ENCODE measurements at regions not wholly inside any gene's neighbourhood (a gene's known extent, or its start where the extent isn't known, plus 50 kb on each side); places are given as distances from the start of the nearest gene placed in this dataset.
A peak's percentile ranks its signal among the peaks of the same experiment; 100 is the strongest.

DNA sequence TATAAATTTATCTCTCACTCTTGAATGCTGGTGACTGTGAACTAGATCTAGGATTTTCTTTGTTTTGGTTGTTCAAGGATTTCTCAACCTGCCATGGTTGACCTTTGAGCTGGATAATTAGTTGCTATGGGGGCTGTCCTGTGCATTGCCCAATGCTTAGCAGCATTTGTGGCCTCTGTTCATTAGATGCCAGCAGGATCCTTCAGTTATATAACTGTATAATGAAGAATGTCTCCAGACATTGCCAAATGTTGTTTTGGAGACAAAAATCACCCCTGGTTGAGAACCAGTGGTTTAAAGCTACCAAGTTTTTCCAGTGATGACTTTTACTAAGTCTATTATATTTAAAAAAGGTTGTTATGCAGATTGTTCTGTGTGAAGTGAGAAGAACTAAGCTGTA lies 147.9 kb upstream of the STXBP6 start (continued):
- TF ChIP-seq, protein P1, sequence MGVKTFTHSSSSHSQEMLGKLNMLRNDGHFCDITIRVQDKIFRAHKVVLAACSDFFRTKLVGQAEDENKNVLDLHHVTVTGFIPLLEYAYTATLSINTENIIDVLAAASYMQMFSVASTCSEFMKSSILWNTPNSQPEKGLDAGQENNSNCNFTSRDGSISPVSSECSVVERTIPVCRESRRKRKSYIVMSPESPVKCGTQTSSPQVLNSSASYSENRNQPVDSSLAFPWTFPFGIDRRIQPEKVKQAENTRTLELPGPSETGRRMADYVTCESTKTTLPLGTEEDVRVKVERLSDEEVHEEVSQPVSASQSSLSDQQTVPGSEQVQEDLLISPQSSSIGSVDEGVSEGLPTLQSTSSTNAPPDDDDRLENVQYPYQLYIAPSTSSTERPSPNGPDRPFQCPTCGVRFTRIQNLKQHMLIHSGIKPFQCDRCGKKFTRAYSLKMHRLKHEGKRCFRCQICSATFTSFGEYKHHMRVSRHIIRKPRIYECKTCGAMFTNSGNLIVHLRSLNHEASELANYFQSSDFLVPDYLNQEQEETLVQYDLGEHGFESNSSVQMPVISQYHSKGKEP (CRISPR knock-in tag; IDR thresholded peaks at IDR 0.05): no peak
- TF ChIP-seq, protein P2, sequence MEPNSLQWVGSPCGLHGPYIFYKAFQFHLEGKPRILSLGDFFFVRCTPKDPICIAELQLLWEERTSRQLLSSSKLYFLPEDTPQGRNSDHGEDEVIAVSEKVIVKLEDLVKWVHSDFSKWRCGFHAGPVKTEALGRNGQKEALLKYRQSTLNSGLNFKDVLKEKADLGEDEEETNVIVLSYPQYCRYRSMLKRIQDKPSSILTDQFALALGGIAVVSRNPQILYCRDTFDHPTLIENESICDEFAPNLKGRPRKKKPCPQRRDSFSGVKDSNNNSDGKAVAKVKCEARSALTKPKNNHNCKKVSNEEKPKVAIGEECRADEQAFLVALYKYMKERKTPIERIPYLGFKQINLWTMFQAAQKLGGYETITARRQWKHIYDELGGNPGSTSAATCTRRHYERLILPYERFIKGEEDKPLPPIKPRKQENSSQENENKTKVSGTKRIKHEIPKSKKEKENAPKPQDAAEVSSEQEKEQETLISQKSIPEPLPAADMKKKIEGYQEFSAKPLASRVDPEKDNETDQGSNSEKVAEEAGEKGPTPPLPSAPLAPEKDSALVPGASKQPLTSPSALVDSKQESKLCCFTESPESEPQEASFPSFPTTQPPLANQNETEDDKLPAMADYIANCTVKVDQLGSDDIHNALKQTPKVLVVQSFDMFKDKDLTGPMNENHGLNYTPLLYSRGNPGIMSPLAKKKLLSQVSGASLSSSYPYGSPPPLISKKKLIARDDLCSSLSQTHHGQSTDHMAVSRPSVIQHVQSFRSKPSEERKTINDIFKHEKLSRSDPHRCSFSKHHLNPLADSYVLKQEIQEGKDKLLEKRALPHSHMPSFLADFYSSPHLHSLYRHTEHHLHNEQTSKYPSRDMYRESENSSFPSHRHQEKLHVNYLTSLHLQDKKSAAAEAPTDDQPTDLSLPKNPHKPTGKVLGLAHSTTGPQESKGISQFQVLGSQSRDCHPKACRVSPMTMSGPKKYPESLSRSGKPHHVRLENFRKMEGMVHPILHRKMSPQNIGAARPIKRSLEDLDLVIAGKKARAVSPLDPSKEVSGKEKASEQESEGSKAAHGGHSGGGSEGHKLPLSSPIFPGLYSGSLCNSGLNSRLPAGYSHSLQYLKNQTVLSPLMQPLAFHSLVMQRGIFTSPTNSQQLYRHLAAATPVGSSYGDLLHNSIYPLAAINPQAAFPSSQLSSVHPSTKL (CRISPR knock-in tag; IDR thresholded peaks at IDR 0.05): peak; percentile 91
- TF ChIP-seq ZBTB8A (CRISPR knock-in tag; IDR thresholded peaks at IDR 0.05; ENCODE audit: borderline replicate concordance, low read depth) (no peak), NCOA2 (CRISPR knock-in tag; IDR thresholded peaks at IDR 0.05) (peak; percentile 80), FOXP1 (IDR thresholded peaks at IDR 0.05) (no peak), FOXP1 (CRISPR knock-in tag; IDR thresholded peaks at IDR 0.05) (peak; percentile 87), YEATS2 (CRISPR knock-in tag; IDR thresholded peaks at IDR 0.05; ENCODE audit: borderline replicate concordance) (peak; percentile 52; the same call in 1 of the 2 replicates), RFX3 (CRISPR knock-in tag; IDR thresholded peaks at IDR 0.05) (peak; percentile 73), RCOR2 (CRISPR knock-in tag; IDR thresholded peaks at IDR 0.05) (peak; percentile 70), SMARCC2 (IDR thresholded peaks at IDR 0.05) (no peak), POLR2A (IDR thresholded peaks at IDR 0.05; ENCODE audit: insufficient read depth in 1 of 2, low read depth in 2 of 2, low read length in 2 of 2) (no peak), RORA (CRISPR knock-in tag; IDR thresholded peaks at IDR 0.05) (no peak), ATF7-NPFF (CRISPR knock-in tag; IDR thresholded peaks at IDR 0.05; ENCODE audit: low read depth) (no peak), ZNF260 (CRISPR knock-in tag; IDR thresholded peaks at IDR 0.05; ENCODE audit: borderline replicate concordance, low read depth) (no peak), MEIS2 (CRISPR knock-in tag; IDR thresholded peaks at IDR 0.05) (no peak), ZNF879 (CRISPR knock-in tag; IDR thresholded peaks at IDR 0.05) (0 out of 2 replicates have a peak, but pooled peaks have one; percentile 61), ZNF547 (CRISPR knock-in tag; IDR thresholded peaks at IDR 0.05) (no peak), KLF6 (CRISPR knock-in tag; IDR thresholded peaks at IDR 0.05) (no peak)
- TF ChIP-seq, protein P3, sequence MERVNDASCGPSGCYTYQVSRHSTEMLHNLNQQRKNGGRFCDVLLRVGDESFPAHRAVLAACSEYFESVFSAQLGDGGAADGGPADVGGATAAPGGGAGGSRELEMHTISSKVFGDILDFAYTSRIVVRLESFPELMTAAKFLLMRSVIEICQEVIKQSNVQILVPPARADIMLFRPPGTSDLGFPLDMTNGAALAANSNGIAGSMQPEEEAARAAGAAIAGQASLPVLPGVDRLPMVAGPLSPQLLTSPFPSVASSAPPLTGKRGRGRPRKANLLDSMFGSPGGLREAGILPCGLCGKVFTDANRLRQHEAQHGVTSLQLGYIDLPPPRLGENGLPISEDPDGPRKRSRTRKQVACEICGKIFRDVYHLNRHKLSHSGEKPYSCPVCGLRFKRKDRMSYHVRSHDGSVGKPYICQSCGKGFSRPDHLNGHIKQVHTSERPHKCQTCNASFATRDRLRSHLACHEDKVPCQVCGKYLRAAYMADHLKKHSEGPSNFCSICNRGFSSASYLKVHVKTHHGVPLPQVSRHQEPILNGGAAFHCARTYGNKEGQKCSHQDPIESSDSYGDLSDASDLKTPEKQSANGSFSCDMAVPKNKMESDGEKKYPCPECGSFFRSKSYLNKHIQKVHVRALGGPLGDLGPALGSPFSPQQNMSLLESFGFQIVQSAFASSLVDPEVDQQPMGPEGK (CRISPR knock-in tag; IDR thresholded peaks at IDR 0.05): peak; percentile 93
- TF ChIP-seq, protein P4, sequence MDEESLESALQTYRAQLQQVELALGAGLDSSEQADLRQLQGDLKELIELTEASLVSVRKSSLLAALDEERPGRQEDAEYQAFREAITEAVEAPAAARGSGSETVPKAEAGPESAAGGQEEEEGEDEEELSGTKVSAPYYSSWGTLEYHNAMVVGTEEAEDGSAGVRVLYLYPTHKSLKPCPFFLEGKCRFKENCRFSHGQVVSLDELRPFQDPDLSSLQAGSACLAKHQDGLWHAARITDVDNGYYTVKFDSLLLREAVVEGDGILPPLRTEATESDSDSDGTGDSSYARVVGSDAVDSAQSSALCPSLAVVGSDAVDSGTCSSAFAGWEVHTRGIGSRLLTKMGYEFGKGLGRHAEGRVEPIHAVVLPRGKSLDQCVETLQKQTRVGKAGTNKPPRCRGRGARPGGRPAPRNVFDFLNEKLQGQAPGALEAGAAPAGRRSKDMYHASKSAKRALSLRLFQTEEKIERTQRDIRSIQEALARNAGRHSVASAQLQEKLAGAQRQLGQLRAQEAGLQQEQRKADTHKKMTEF (CRISPR knock-in tag; IDR thresholded peaks at IDR 0.05): peak; percentile 92

Data from HepG2 (cell line).